HAP-1 (cell line): ENCODE measurements at regions not wholly inside any gene's neighbourhood (a gene's known extent, or its start where the extent isn't known, plus 50 kb on each side); places are given as distances from the start of the nearest gene placed in this dataset.

ENCODE experiments used
- DNase-seq, 2 experiments: peaks; one replicate each; pipeline ENCODE4 v3.0.0-alpha.2; 2016 to 2020; ENCODE audit warnings: low spot score in 2 of 2
- H3K27me3 ChIP-seq: fragments of 250-450 bp; sonication (Bioruptor Pico); 2 replicates; pipeline ENCODE4 v1.5.1; 2020; ENCODE audit warnings: low read depth, mild to moderate bottlenecking, moderate library complexity
- H3K36me3 ChIP-seq: fragments of 250-450 bp; sonication (Bioruptor Pico); replicated peaks from 2 replicates; pipeline ENCODE4 v1.5.1; 2020; ENCODE audit warnings: mild to moderate bottlenecking
- H3K4me1 ChIP-seq: fragments of 250-450 bp; sonication (Bioruptor Pico); 2 replicates; pipeline ENCODE4 v1.5.1; 2020; ENCODE audit warnings: mild to moderate bottlenecking
- H3K4me3 ChIP-seq: fragments of 250-450 bp; sonication (Bioruptor Pico); 2 replicates; pipeline ENCODE4 v1.5.1; 2020; ENCODE audit warnings: mild to moderate bottlenecking, moderate library complexity
- H3K9me3 ChIP-seq: fragments of 250-450 bp; sonication (Bioruptor Pico); 2 replicates; pipeline ENCODE4 v1.5.1; 2020; ENCODE audit warnings: mild to moderate bottlenecking, moderate library complexity
- in situ Hi-C: fragments of 300-500 bp; cut with MboI; formaldehyde crosslinking; loops from 3 replicates; pipeline ENCODE4 v1.14.3; 2020; ENCODE audit warnings: low sequenced_read_pairs, inconsistent platforms, mixed read lengths

GRCh38 chr15:85847031-85847430, 52.3 kb upstream of the KLHL25 start:
- DNase-seq, result no peak
- in situ Hi-C loops, result no loop called here
- H3K36me3 ChIP-seq, result no peaks in the 10 kb centered on the region
- H3K4me3 ChIP-seq, result no peak overlapping the region
- H3K9me3 ChIP-seq, result no peaks in the 10 kb centered on the region
- no peaks in the 10 kb centered on the region for H3K4me1 ChIP-seq
- peaks cover 19% of the 10 kb centered on the region for H3K27me3 ChIP-seq

GRCh38 chr15:85849946-85850345, 55.2 kb upstream of the KLHL25 start:
- no peaks in the 10 kb centered on the region for H3K36me3 ChIP-seq
- in situ Hi-C loops, result no loop called here
- no peaks in the 10 kb centered on the region for H3K4me1 ChIP-seq
- DNase-seq, result no peak
- H3K27me3 ChIP-seq, result peaks cover 16% of the 10 kb centered on the region
- no peak overlapping the region for H3K4me3 ChIP-seq
- H3K9me3 ChIP-seq, result no peaks in the 10 kb centered on the region

- no peaks in the 10 kb centered on the region for H3K4me1 ChIP-seq
- in situ Hi-C loops, result no loop called here
- no peak for DNase-seq
- H3K36me3 ChIP-seq, result no peaks in the 10 kb centered on the region
- H3K27me3 ChIP-seq, result peaks cover 14% of the 10 kb centered on the region
- H3K4me3 ChIP-seq, result no peak overlapping the region
- H3K9me3 ChIP-seq, result no peaks in the 10 kb centered on the region
Measured at GRCh38 chr15:85852969-85853368, 58.2 kb upstream of the KLHL25 start.

- no peak overlapping the region for H3K4me3 ChIP-seq
- peak; percentile 83 to 89 for DNase-seq
- no peaks in the 10 kb centered on the region for H3K4me1 ChIP-seq
- H3K36me3 ChIP-seq, result no peaks in the 10 kb centered on the region
- H3K27me3 ChIP-seq, result peaks cover 20% of the 10 kb centered on the region
- no peaks in the 10 kb centered on the region for H3K9me3 ChIP-seq
- in situ Hi-C loops, result no loop called here
Measured at GRCh38 chr15:85854345-85855097, 59.8 kb upstream of the KLHL25 start.

- in situ Hi-C loops, result no loop called here
- Histone ChIP-seq H3K27me3 (peaks cover 20% of the 10 kb centered on the region), H3K4me1 (no peaks in the 10 kb centered on the region), H3K36me3 (no peaks in the 10 kb centered on the region), H3K9me3 (no peaks in the 10 kb centered on the region), H3K4me3 (peak overlapping the region; percentile 9)
- DNase-seq, result peak; percentile 86 to 95
Measured at GRCh38 chr15:85858586-85859375, 64.1 kb upstream of the KLHL25 start.

- H3K9me3 ChIP-seq, result no peaks in the 10 kb centered on the region
- no peak for DNase-seq
- in situ Hi-C loops, result loop anchor here (10.0 kb wide), 1 partner anchor 885 kb away; no protein-coding TSS in a partner anchor
- H3K4me3 ChIP-seq, result no peak overlapping the region
- H3K27me3 ChIP-seq, result peaks cover 20% of the 10 kb centered on the region
- no peaks in the 10 kb centered on the region for H3K4me1 ChIP-seq
- H3K36me3 ChIP-seq, result no peaks in the 10 kb centered on the region
Measured at GRCh38 chr15:85859671-85860070, 64.9 kb upstream of the KLHL25 start.

GRCh38 chr15:85860394-85861161, 65.9 kb upstream of the KLHL25 start:
- no peaks in the 10 kb centered on the region for H3K4me1 ChIP-seq
- DNase-seq, result no peak
- in situ Hi-C loops, result loop anchor here (10.0 kb wide), 1 partner anchor 884 kb away; no protein-coding TSS in a partner anchor
- peaks cover 24% of the 10 kb centered on the region for H3K27me3 ChIP-seq
- H3K9me3 ChIP-seq, result no peaks in the 10 kb centered on the region
- no peaks in the 10 kb centered on the region for H3K36me3 ChIP-seq
- no peak overlapping the region for H3K4me3 ChIP-seq

- DNase-seq, result peak; percentile 70 to 77
- Histone ChIP-seq H3K4me3 (no peak overlapping the region), H3K27me3 (peaks cover 30% of the 10 kb centered on the region), H3K4me1 (no peaks in the 10 kb centered on the region), H3K36me3 (no peaks in the 10 kb centered on the region), H3K9me3 (no peaks in the 10 kb centered on the region)
- in situ Hi-C loops, result loop anchor here (5.0 to 10.0 kb wide), 2 partner anchors 362 to 880 kb away; no protein-coding TSS in a partner anchor
Measured at GRCh38 chr15:85865070-85865684, 70.5 kb upstream of the KLHL25 start.

GRCh38 chr15:85867250-85867649, 72.5 kb upstream of the KLHL25 start:
- Histone ChIP-seq H3K4me1 (no peaks in the 10 kb centered on the region), H3K9me3 (no peaks in the 10 kb centered on the region), H3K4me3 (no peak overlapping the region), H3K36me3 (no peaks in the 10 kb centered on the region), H3K27me3 (peaks cover 45% of the 10 kb centered on the region)
- in situ Hi-C loops, result loop anchor here (5.0 to 10.0 kb wide), 2 partner anchors 360 to 878 kb away; no protein-coding TSS in a partner anchor
- DNase-seq, result no peak

GRCh38 chr15:85869124-85869523, 74.4 kb upstream of the KLHL25 start:
- Histone ChIP-seq H3K4me1 (no peaks in the 10 kb centered on the region), H3K27me3 (peaks cover 45% of the 10 kb centered on the region), H3K36me3 (no peaks in the 10 kb centered on the region), H3K9me3 (no peaks in the 10 kb centered on the region), H3K4me3 (no peak overlapping the region)
- no peak for DNase-seq
- in situ Hi-C loops, result loop anchor here (5.0 to 10.0 kb wide), 2 partner anchors 358 to 876 kb away; no protein-coding TSS in a partner anchor

GRCh38 chr15:85870216-85871014, 75.7 kb upstream of the KLHL25 start:
- Histone ChIP-seq H3K9me3 (no peaks in the 10 kb centered on the region), H3K4me1 (no peaks in the 10 kb centered on the region), H3K36me3 (no peaks in the 10 kb centered on the region), H3K4me3 (no peak overlapping the region), H3K27me3 (peaks cover 43% of the 10 kb centered on the region)
- DNase-seq, result no peak
- in situ Hi-C loops, result no loop called here

- peaks cover 42% of the 10 kb centered on the region for H3K27me3 ChIP-seq
Measured at GRCh38 chr15:85871545-85871944, 76.8 kb upstream of the KLHL25 start.

More at GRCh38 chr15:85871545-85871944, 76.8 kb upstream of the KLHL25 start:
- no peak overlapping the region for H3K4me3 ChIP-seq
- H3K4me1 ChIP-seq, result no peaks in the 10 kb centered on the region
- no peaks in the 10 kb centered on the region for H3K36me3 ChIP-seq
- in situ Hi-C loops, result no loop called here
- DNase-seq, result no peak
- no peaks in the 10 kb centered on the region for H3K9me3 ChIP-seq
